Fibroblast of mammary gland (primary cell): ENCODE measurements at regions not wholly inside any gene's neighbourhood (a gene's known extent, or its start where the extent isn't known, plus 50 kb on each side); places are given as distances from the start of the nearest gene placed in this dataset.

Experiments used
- DNase-seq: peaks from one replicate; pipeline ENCODE4 v3.0.0-alpha.2; 2010; ENCODE audit warnings: low read depth
- H3K4me3 ChIP-seq: 2 replicates; pipeline ENCODE4 v1.5.1; 2011; ENCODE audit warnings: low read depth, mild to moderate bottlenecking, low read length, moderate library complexity; ENCODE audit not compliant: control insufficient read depth
- TF ChIP-seq, protein P1 (sequence below): conservative IDR thresholded peaks from 2 replicates; pipeline ENCODE4 v1.5.1; 2011; ENCODE audit warnings: low read depth, low read length, inconsistent platforms; ENCODE audit not compliant: control insufficient read depth, insufficient read depth

DNA sequence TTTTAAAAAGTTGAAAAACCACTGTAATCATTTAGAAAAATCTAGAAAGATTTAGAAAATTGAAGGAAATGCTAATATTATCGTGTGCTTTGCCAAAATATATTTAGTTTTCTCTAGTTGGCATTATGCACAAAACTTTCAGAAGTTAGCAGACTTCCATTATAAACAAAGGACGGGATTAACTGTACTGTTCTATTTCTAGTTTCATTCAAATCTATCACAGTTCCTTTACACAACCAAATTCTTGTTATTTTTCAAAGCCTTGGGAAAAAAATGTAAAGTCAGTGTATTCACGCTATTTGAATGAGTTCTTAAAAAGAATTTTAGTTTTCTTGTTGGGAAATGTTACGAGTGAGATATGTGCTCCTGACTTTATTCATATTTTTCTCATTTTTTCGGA is 277.8 kb downstream of the LMO7 start:
- H3K4me3 ChIP-seq: no peak overlapping the region
- no peak for DNase-seq
- TF ChIP-seq, protein P1, sequence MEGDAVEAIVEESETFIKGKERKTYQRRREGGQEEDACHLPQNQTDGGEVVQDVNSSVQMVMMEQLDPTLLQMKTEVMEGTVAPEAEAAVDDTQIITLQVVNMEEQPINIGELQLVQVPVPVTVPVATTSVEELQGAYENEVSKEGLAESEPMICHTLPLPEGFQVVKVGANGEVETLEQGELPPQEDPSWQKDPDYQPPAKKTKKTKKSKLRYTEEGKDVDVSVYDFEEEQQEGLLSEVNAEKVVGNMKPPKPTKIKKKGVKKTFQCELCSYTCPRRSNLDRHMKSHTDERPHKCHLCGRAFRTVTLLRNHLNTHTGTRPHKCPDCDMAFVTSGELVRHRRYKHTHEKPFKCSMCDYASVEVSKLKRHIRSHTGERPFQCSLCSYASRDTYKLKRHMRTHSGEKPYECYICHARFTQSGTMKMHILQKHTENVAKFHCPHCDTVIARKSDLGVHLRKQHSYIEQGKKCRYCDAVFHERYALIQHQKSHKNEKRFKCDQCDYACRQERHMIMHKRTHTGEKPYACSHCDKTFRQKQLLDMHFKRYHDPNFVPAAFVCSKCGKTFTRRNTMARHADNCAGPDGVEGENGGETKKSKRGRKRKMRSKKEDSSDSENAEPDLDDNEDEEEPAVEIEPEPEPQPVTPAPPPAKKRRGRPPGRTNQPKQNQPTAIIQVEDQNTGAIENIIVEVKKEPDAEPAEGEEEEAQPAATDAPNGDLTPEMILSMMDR: no peak

DNA sequence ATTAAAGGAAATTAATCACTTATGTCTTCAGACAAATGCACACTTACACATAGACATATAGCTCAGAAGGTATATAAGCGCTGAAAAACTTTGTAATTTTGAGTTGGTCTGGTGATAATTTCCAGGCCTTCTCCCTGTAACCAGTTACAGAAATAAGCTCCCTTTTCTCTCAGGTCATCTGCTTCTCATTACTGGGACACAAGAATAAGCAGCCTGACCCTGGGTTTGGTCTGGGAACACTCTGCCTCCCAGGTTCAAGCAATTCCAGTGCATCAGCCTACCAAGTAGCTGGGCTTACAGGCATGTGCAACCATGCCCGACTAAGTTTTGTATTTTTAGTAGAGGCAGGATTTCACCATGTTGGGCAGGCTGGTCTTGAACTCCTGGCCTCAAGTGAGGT is 274.5 kb downstream of the LMO7 start:
- peak; percentile 13 for DNase-seq
- no peak overlapping the region for H3K4me3 ChIP-seq
- TF ChIP-seq, protein P1: no peak
